CD4-positive, alpha-beta T cell treated with Interleukin-10 for 1 hour (primary cell): ENCODE measurements at regions not wholly inside any gene's neighbourhood (a gene's known extent, or its start where the extent isn't known, plus 50 kb on each side); places are given as distances from the start of the nearest gene placed in this dataset.

ENCODE experiments used
- DNase-seq: peaks from one replicate; pipeline ENCODE4 v3.0.0-alpha.2; 2020

DNA sequence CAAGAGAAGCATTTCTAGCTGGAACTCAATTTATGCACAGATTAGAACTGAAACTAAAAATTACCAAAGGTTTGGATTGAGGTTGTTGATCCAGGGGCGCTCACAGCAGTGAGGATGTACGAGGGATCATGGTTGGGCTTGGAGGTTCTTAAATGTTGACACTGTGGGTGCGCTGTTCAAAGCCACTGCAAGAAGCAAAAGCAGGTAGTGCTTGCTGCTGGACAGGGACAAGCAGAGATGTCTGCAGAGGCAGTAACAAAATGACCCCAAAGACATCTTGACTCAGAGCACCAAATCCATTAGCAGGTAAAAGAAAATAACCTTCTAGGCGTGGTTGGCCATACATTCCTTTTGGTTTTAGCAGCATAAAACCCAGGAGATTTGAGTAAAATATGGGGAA is 468.4 kb downstream of the ZSWIM6 start:
- DNase-seq, result no peak

DNA sequence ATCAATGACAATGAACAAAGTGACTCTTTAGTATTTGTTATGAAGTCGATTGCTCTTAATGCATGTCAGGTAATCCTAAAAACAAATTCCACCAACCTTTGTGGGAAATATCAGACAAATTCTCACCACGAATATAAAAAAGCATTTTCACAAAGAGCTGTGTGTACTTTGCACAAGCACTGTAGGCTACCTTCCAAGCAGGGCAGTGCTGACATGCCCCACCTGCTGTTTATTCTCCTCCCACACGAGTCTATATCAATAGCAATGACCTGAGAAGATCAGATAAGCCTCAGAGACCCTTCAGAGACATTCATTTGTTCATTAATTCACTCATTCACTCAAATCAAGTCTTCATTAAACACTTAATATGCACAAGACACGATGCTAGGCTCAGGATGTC is 469.1 kb downstream of the ZSWIM6 start:
- no peak for DNase-seq

DNA sequence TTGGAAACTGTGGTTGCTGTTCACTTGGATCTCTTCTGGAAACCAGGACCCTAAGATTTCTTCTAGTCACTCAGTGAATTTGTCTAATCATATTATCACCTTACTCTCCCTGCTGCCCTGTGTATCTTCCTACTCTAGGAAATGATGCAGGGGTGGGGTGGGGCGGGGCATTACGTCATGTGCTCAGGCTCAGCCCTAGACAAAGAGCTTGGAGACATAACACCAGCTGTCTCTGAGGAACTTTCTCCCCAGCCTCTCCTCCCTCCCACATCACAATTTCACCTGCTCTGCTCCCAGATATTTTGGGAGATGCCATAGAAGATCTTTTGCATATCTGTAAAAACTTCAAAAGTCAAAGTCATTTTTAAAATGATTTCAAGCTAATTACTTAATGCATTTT is 470.4 kb downstream of the ZSWIM6 start:
- no peak for DNase-seq

DNA sequence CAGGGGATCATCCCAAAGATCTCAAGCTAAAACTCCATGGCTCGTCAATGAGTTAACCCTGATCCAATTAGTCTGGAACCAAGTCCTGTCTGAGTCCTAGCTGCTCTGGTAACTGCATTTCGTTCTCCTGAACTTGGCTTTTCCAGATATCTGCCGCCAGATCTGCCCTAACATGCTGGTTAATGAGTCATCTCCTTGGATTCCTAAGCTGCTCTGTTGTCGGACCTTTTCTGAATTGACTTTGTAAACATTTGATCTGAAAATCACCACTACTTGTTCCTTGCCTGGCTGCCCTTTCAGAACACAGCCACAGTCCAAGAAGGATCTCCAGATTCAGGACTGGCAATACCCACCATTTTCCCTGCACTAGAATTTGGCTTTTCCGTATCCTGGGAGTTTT is 473.0 kb downstream of the ZSWIM6 start:
- DNase-seq, result no peak

DNA sequence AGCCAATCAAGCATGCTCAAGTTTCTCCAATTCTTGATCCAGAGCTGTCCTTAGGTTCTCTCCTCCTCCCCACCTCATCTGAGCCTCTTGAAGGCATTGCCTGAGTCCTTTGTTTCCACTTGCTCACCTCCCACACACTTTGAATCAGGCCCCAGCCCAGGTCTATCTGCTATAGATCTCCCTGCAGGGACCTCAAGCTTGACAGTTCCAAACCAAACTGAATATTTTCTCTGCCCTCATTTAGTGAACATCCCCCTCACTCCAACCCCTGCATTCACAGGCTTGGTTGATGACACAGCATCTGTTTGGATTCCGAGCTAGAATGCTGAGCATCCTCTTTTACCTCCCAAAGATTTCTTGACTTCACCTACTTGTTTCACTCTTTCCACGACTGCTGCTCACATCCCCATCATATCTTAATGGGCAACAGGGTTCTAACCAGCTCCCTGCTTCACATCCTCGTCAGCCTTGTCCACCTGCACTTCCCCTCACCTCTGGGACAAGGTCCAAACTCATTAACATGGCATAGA is 474.5 kb downstream of the ZSWIM6 start:
- no peak for DNase-seq

DNA sequence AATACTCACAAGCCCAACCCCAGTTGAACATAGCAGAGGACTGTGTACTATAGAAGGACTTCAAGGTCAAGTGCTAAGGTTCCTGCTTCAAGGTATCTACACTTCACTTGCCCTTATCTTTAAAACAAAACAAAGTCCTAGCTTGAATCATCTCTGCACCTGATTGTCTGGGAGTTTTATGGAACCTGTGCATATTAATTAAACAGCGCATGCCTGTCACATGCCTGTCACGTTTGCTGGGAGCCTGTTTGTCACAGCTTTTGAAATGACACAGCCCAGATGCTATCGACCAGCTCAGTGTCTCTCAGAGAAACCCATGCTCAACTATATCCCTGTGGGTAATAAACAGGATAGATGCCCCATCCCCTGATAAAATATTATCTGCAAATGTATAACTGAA is 476.0 kb downstream of the ZSWIM6 start:
- DNase-seq, result no peak

DNA sequence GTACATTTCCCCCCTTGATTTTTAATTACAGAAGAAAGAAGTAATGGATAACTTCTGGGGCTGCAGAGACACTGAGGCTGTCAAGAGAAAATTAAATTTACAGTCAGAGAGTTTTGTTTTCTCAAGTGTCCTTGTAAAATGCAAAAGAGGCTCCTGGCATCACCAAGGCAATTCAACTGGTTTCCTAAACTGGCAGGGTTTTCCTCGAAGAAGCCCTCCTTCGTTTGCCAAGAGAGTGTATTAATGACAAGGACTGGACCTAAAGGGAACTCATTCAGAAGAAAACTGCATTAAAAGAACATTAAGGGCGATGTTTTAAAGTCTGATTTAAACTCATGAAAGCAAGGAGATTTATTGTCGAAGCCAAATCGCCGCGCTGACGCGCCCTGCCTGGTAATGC is 476.9 kb downstream of the ZSWIM6 start:
- DNase-seq, result no peak

DNA sequence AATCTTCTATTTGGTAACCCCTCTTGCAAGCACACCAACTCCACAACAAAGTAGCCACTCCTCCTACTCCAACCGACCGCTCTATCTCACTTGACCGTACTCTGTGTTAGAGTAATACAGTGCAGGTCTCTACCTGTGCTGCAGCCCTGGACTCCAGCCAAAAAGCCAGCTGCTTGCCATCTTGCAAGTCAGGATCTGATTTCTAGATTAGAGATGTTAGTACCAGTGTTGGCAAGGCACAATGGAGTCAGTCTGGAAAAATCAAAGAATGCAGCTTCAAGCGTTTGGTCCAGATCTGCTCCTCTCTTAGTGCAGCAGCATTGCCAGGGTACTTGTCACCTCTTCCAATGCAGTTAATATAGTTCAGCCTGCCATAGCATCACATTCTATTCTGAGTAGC is 477.6 kb downstream of the ZSWIM6 start:
- no peak for DNase-seq

DNA sequence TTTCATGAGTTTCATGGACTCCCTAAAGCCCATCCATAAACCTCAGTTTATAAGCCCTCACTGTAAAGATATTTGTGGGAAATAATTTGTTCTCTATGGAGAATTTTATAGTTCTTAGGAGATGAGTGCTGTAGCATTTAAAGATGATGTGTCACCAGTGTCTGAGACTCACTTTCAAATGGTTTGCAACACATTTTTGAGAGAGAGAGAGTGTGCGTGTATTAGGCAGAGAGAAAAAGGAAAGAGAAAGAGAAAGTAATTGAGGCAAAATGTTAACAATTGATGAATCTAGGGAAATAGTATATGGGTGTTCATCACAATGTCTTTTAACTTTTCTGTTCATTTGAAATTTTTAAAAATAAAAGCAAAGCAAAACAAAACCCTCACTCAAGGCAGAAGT is 479.0 kb downstream of the ZSWIM6 start:
- no peak for DNase-seq

DNA sequence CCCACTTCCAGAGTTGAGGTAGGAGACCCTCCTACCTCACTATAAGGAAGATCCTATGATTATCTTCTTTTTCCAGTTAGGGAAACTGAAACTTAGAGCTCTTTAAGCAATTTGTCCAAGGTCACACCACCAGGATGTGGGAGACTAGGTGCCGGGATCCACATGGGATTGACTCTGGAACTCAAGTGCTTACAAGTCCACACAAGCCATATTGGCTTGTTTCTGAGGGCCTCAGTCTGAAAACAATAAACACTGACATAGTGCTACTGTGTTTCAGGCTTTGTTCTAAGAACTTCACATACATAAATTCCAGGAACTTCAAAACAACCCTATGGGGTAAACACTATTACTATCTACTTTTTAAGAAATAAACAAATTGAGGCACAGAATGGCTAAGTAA is 481.3 kb downstream of the ZSWIM6 start:
- DNase-seq, result no peak

DNA sequence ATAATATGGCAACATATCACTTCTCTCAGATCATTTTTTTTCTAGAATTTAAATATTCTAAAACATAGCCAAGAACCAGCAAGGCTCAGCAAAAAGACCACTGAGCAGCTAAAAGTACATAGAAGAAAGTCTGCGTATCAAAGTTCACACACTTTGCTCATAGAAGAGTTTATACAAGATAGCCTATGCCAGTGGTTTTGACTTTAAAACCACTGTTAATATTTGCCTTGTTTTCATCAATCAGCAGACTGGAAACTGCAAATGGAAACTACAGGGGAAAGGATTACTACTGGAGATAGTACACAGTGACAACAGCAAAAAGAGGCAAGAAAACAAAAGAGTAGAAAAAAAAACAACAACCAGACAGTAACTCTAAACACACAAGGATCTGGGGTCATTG is 483.3 kb downstream of the ZSWIM6 start:
- DNase-seq, result no peak

DNA sequence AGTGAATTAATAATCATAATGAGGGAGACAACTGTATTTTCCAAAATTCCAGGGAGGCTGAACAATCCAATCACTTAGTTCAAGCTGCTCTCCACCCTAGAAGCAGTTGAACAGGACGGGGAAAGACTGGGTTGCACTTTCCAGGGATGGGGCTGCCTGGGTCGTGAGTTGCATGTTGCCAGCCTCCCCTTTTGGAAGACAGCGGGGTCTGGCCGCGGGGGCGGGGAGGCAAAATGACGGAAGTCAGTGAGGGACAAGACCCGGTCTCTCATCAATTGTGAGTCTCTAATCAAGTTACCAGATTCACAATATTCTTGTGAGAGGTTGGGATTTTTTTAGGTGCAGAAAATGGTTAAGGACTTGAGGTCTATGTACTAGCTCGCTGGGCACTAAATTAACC is 484.1 kb downstream of the ZSWIM6 start:
- no peak for DNase-seq

DNA sequence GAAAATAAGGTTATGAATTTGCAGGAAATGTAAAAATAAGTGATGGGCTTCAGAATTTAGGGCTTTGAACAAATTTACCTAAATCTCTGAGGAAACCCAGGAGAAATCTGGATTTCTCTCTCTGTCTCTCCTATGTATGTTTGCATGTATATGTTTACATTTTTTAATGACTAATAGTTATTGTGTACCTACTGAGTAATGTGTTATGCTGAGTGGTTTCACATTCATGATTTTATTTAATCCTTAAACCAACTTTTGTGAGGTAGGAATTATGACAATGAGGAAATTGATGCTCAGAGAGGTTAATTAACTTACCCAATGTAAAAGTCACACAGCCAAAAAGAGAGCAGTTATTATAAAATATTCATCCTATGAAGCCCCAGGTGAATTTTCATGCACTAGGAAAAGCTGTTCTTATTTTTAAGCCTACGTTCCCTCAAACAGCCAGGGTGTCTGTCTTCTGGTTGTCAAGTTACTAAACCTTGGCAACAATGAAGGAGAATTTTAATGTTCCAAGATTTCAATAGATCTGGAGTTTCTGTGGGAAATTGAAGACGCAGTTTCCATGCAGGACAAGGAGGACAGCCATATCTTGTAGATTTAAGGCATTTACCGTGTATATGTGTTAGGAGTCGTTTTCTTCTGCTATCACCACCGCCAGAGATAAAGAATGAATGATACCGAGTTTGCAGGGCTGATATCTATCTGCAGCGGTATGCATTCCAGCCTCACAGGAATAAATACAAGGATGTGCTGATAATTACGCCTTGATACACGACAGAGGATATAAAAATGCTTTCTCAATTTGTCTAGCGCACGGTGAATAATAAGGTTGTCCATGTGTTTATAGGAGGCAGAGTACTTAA is 484.8 kb downstream of the ZSWIM6 start:
- DNase-seq, result no peak

DNA sequence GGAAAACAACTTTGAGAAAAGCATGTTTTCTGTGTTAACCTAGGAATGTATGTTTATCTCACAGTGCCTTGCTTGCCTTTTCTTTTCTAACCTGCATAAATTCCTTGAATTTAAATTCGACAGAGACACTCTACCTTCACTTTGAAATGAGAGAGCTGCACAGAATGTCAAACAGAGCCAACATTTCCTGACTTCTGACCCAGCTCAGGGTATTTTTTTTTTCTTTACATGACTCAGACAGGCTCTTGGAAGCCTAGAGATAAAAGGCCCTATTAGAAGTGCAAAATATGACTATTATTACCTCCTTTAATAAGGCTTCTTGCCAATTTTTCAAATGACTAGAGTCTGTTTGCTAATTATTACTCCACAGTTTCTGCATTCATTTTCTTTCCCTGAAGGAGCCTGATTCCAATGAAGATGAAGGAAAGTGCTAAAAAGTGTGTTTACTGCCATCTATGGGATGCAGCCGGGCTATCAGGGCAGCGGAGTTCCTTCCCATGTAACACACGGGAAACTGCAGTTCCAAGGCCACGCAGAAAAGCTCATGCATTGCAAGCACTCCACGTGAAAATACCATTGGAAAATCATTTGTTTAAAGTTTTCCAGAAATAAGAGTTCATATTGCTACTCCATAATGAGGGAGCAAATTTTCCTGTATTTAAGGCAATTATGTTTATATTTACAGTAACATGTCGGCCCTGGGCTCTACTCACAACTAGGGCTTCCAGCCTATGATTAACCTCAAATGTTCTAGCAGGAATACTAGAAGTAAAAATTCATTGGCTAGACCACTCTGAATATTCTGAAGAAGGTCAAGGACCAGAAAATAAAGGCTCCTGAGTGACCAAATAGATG is 485.6 kb downstream of the ZSWIM6 start:
- DNase-seq, result no peak

DNA sequence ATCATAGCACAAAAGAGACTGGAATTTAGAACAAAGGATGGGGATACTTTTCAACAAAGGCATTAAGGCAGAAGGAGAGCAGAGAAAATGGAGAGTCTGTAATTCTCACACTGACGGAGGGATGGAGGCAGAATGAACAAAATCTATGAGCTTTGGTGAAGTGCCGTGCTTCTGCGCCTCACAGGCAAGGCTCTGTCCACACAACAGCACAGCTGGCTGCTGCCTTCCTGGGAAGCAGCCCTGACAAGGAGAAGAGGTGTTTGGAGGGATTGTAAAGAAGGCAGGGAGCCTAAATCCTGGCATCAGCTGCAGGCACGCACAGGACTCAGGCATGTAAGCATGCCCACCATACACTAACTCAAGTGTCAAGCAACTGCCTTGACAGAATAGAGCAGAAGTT is 485.2 kb upstream of the KIF2A start:
- no peak for DNase-seq

DNA sequence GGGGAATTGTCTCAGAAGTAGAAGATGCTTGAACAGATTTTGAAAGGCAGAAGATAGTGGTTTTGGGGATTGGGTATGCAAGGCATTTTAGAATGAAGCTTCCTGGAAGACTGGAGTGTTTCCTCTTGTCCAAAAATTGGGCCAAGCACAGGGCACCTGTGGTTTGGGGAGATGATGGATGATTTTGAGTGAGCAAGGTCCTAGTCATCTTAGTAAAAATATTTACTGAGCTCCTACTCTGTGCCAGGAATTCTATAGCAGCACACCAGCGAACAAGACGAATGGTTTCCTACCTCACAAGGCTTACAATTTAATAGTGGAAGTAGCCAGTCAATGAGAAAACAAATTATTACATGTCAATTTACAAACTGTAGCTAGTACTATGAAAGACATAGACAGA is 484.4 kb upstream of the KIF2A start:
- no peak for DNase-seq

DNA sequence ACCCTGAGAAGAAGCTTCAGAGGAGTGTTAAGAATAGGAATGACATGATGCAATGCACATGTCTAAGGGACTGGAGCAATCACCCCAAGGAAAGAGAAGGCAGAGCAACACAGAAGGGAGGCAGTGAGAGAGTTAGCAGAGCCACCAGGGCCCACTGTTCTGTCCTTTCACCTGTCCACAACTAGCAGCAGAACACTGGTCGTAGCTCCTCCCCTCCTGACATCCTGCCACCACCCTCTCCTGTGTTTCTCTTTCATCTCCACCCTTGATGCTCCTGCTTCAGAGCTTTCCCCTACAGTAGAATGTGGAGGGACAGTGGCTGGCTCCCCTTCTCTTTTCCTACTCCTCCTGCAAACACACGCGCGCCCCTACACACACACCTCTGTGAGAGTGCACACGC is 483.4 kb upstream of the KIF2A start:
- no peak for DNase-seq

DNA sequence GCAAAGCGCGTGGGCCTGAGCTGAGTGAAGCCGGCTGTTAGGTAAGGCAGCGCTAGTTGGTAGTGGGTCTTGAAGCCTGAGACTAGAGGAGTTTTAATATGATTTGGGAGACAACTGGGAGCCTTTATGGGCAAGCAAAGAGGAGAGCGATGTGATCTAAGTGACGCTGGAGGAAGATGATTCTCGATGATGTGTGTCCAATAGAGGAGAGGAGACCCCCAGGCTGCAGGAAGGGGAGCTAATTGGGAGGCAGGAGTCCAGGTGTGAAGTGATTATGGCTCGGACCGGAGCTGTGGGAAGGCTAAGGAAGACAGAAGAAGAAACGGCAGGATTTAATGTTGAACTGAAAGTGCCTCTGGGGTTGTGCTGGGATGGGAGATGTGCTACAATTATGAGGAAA is 482.9 kb upstream of the KIF2A start:
- no peak for DNase-seq

DNA sequence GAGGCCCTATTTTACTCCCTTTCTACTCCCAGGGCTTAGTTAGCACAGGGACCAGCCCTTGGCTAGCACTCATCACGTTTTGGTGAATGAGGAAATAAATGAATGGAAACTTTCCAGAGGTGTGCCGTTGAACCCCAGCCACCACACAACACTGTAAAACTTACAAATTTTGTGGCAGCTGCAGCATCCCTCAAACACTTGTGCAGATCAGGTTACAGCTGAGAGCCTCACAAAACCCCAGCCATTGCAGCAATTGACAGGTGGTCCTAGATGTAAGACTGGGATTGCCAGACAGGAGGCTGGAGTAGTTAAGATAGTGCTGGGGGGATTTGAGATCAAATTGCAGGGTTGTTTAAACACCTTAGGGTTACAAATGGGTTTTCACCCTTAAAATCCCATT is 482.2 kb upstream of the KIF2A start:
- DNase-seq, result no peak

DNA sequence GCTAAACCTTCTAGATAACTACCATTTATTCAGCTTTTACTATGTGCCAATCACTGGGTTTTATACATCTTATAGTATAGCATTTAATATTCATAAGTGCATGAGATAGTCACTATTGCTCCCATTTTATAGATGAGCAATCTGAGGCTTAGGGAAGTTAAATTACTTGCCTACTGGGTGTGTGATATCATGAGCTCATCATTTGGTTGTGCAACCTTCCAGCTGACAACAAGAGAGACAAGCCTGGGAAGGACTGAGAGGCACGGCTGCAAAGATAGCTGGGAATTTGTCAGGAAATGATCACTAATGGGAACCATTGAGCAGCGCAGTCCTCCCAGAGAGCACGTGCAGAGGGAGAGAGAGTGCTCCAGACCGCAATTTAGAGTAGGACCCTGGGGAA is 481.6 kb upstream of the KIF2A start:
- DNase-seq, result no peak

DNA sequence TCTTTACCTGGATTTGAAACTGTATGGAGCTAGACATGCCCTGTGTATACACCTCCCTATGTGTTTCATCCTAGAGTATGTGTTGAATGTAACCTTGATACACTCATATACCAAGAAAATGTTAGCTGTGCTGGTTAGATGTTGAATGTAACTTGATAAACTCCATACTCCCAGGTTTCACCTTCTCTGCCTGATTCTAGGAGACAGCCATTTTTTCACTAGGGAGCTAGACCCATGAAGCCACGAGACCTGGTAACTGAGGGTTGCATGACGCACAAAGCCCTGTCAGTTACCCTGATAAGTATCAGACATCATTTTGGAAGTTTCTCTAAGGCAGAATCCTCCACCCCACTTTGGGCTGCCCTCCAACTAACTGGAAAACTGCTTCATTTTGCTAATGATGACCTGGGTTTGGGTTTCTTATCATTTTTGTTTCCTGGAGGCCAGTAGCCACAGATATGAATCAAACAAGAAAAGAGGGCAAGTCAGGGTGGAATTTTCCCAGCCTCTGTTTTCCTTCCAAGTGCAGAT is 478.5 kb upstream of the KIF2A start:
- no peak for DNase-seq

DNA sequence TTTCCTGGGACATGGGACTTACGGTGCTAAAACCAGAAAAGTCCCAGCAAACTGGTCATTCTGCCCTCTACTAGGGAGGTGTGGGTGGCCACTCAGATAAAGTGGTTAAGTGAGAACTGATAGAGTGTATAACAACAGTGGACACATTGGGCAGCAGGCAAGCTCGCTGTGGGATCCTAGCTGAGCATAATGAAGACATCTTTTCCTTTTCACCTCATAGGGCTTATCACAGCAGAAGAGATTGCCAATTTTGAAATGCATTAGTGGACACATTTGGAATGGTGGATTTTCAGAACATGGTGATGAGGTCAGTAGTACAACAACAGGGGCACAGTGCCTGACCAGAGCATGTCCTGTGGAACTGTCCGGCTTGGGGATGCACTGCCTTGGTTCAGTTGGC is 477.1 kb upstream of the KIF2A start:
- no peak for DNase-seq

DNA sequence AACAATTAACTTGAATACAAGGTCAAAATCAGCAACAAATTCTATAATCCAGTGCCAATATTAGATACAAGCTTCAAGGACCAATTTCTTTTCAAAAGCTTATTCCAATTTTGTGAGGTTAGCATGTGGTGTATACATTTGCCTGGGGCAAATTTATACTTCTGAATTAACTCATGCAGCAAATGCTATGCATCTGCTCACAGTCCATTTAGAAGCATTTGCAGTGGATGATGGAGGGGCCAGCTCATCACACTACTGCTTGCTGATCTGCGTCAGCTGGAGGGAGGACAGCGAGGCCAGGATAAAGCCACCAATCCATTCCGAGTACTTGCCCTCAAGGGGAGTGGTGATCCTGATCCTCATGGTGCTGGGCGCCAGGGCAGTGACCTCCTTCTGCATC is 474.3 kb upstream of the KIF2A start:
- no peak for DNase-seq

DNA sequence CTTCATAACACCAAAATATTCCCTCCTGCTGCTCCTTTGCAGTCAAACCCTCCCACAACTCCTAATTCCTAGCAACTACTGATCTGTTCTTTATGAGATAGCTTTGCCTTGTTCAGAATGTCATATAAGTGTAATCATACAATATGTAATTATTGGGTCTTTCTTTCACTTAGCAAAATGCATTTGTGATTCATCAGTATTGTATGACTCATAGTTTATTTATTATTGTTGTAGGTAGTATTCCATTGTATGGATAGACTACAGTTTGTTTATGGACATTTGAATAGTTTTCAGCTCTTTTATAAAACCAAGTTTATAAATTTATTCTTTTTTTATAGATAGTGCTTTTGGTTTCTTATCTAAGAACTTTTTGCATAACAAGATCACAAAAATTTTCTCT is 468.2 kb upstream of the KIF2A start:
- DNase-seq, result no peak
